ENCODE measurements at regions not wholly inside any gene's neighbourhood (a gene's known extent, or its start where the extent isn't known, plus 50 kb on each side); places are given as distances from the start of the nearest gene placed in this dataset.

GRCh38 chr19:20423381-20424197 is 142.0 kb downstream of the ZNF737 start:
- intact Hi-C loops (cut with DNase I; ENCODE audit: low total_unique reads) = no loop called here
- 3 to 10% (median 7%) methylated on average over 44 of the region's 44 CpGs for WGBS, 5 donors
- no peaks in the 10 kb centered on the region for H3K27me3 ChIP-seq (replicated peaks in 1 of 7)
- peak overlapping the region in 7 of 8 donors; percentile 70 to 91 (median 84) for H3K27ac ChIP-seq
- DNase-seq = peak; percentile 78
- H3K4me1 ChIP-seq = peaks cover 0 to 14% (median 4%) of the 10 kb centered on the region in 6 donors
- peak overlapping the region; percentile 34 to 77 (median 64) for H3K4me3 ChIP-seq
- TF ChIP-seq CTCF (IDR thresholded peaks at IDR 0.05 in 8 of 11, conservative IDR thresholded peaks at IDR 0.05 in 3 of 11) = no peak
- peak; percentile 25 to 62 (median 48) for TF ChIP-seq POLR2AphosphoS5 (IDR thresholded peaks at IDR 0.05)
- no peaks in the 10 kb centered on the region for H3K36me3 ChIP-seq
- peaks cover 0 to 7% (median 0%) of the 10 kb centered on the region in 8 donors for H3K9me3 ChIP-seq

- Histone ChIP-seq H3K27me3 (replicated peaks in 1 of 7) (no peaks in the 10 kb centered on the region), H3K36me3 (peaks cover 0 to 2% (median 0%) of the 10 kb centered on the region in 6 donors), H3K27ac (peak overlapping the region in 6 of 8 donors; percentile 73 to 91 (median 86)), H3K4me1 (peaks cover 0 to 14% (median 4%) of the 10 kb centered on the region in 6 donors), H3K9me3 (peaks cover 0 to 16% (median 0%) of the 10 kb centered on the region in 8 donors), H3K4me3 (peak overlapping the region in 6 of 8 donors; percentile 53 to 77 (median 66))
- 91 to 96% (median 93%) methylated on average over 22 of the region's 22 CpGs for WGBS, 5 donors
- TF ChIP-seq POLR2A (IDR thresholded peaks at IDR 0.05) (no peak), POLR2AphosphoS5 (IDR thresholded peaks at IDR 0.05) (no peak), CTCF (IDR thresholded peaks at IDR 0.05 in 8 of 11, conservative IDR thresholded peaks at IDR 0.05 in 3 of 11) (no peak)
- intact Hi-C loops (cut with DNase I; ENCODE audit: low total_unique reads) = no loop called here
- no peak for DNase-seq
Observed at GRCh38 chr19:20422216-20423205, 143.1 kb downstream of the ZNF737 start.

- Histone ChIP-seq H3K4me1 (no peaks in the 10 kb centered on the region), H3K4me3 (no peak overlapping the region), H3K9me3 (peaks cover 0 to 44% (median 6%) of the 10 kb centered on the region in 8 donors), H3K27me3 (replicated peaks in 1 of 7) (no peaks in the 10 kb centered on the region), H3K27ac (no peak overlapping the region), H3K36me3 (peaks cover 0 to 46% (median 6%) of the 10 kb centered on the region in 6 donors)
- WGBS, 5 donors = 83 to 97% (median 88%) methylated on average over 1 of the region's 1 CpG
- DNase-seq = no peak
- no peak for TF ChIP-seq POLR2A (IDR thresholded peaks at IDR 0.05)
- TF ChIP-seq POLR2AphosphoS5 (IDR thresholded peaks at IDR 0.05) = no peak
- TF ChIP-seq CTCF (IDR thresholded peaks at IDR 0.05 in 8 of 11, conservative IDR thresholded peaks at IDR 0.05 in 3 of 11) = no peak
- intact Hi-C loops (cut with DNase I; ENCODE audit: low total_unique reads) = no loop called here
Observed at GRCh38 chr19:20416661-20417060, 148.9 kb downstream of the ZNF737 start.
